Heart right ventricle (tissue), 16 donors: ENCODE measurements at regions not wholly inside any gene's neighbourhood (a gene's known extent, or its start where the extent isn't known, plus 50 kb on each side); places are given as distances from the start of the nearest gene placed in this dataset.

Experiments
- ATAC-seq, 8 donors: fragments of 200-7000 bp; cut with Tn5 transposase; one replicate each; pipeline ENCODE4 v1.9.1; 2020; ENCODE audit warnings: mild to moderate bottlenecking in 8 of 8, moderate library complexity in 8 of 8, moderate number of reproducible peaks in 1 of 8
- DNase-seq, 2 donors: peaks; one replicate each; pipeline ENCODE4 v3.0.0-alpha.2; 2020
- H3K27ac ChIP-seq, 10 donors: fragments of 200-600 bp; sonication (generic) in 2 of 10; one replicate each; pipeline versions ENCODE4 v1.5.0 to v1.8.0; 2020 to 2022; ENCODE audit warnings: mild to moderate bottlenecking in 3 of 10
- H3K27me3 ChIP-seq, 7 donors: fragments of 200-600 bp; one replicate each; pipeline ENCODE4 v1.8.0; 2021 to 2022; ENCODE audit warnings: mild to moderate bottlenecking in 2 of 7
- H3K36me3 ChIP-seq, 9 donors: fragments of 200-600 bp; sonication (generic) in 1 of 9; one replicate each; pipeline versions ENCODE4 v1.5.0 to v1.8.0; 2020 to 2022; ENCODE audit warnings: mild to moderate bottlenecking in 2 of 9
- H3K4me1 ChIP-seq, 9 donors: fragments of 200-600 bp; sonication (generic) in 1 of 9; one replicate each; pipeline versions ENCODE4 v1.5.0 to v1.8.0; 2020 to 2022; ENCODE audit warnings: mild to moderate bottlenecking in 4 of 9
- H3K4me3 ChIP-seq, 10 donors: fragments of 200-600 bp; sonication (generic) in 2 of 10; one replicate each; pipeline versions ENCODE4 v1.5.0 to v1.8.0; 2020 to 2022; ENCODE audit warnings: mild to moderate bottlenecking in 7 of 10, moderate library complexity in 2 of 10
- H3K9me3 ChIP-seq, 11 donors: fragments of 200-600 bp in 10 of 11; sonication (generic) in 2 of 11; one replicate each; pipeline versions ENCODE4 v1.5.0 to v1.8.0; 2013 to 2022; ENCODE audit warnings: mild to moderate bottlenecking in 2 of 11, control low read depth in 1 of 11, moderate library complexity in 1 of 11
- CTCF ChIP-seq, 9 donors: fragments of 200-600 bp; sonication (generic) in 2 of 9; IDR thresholded peaks; one replicate each; pipeline versions ENCODE4 v1.5.0 to v1.8.0; 2021 to 2022; ENCODE audit warnings: antibody characterized with exemption in 9 of 9, mild to moderate bottlenecking in 5 of 9, moderate library complexity in 1 of 9
- WGBS, 2 donors: extraction: QIAGEN DNeasy Blood & Tissue Kit; methylation state at CpG; one replicate each; pipeline ENCODE4 v1.1.7; 2013; ENCODE audit warnings: inconsistent platforms in 1 of 2; 5-methylcytosine and 5-hydroxymethylcytosine counted together
- intact Hi-C, 10 donors: fragments of 100-400 bp; cut with DNase I; formaldehyde crosslinking; loops; one replicate each; pipeline versions ENCODE4 v1.11.1 to v1.14.2; 2022
- donor health status: Arrhythmogenic right ventricular cardiomyopathy.
- donor health status: ischemic (EF 13 %, LVEDD 7.1; RV severe dilation, severe dysfunction).
- donor health status: healthy with polysubstance abuse.
- donor health status: DM: no; HTN: yes; CAD: no.
- donor health status: DM: no; HTN: no; CAD: no.
- donor health status: ischemic (EF 25% LVEDD 6.9; RV normal size, moderate dysfunction).
- donor health status: ischemic (EF 25% LVEDD 5.7; RV mildly dilated, moderate dysfunction).
- donor health status: healthy.
- donor health status: DM: yes; HTN: yes; CAD: no.
- donor health status: Ischemic cardiomyopathy.
- donor health status: ischemic (EF 35%, LVEDD 5.7; RV mildly dilated, moderate dysfunction).
- donor health status: nonischemic (EF 11% LVEDD 7.7; RV severe dilation, severe dysfunction).
- donor health status: DM: yes; HTN: yes; CAD: no.
- donor health status: PGD.
- donor health status: ischemic (EF 29% LVEDD 5.4; RV normal size, mild dysfunction).
- donor health status: nonischemic (EF 23%, LVEDD 6.1; RV moderate dilation, normal function).

GRCh38 chrX:98111684-98112083, 1228.0 kb downstream of the RPA4 start:
- H3K9me3 ChIP-seq = no peaks in the 10 kb centered on the region
- H3K27me3 ChIP-seq = no peaks in the 10 kb centered on the region
- no peak overlapping the region for H3K27ac ChIP-seq
- 35 to 71% methylated on average over 3 of the region's 3 CpGs for WGBS, 2 donors
- no peak overlapping the region for H3K4me3 ChIP-seq
- no peak for TF ChIP-seq CTCF (IDR thresholded peaks at IDR 0.05)
- intact Hi-C loops = no loop called here
- ATAC-seq = no peak
- no peak for DNase-seq
- H3K4me1 ChIP-seq = no peaks in the 10 kb centered on the region
- no peaks in the 10 kb centered on the region for H3K36me3 ChIP-seq

GRCh38 chrX:98114021-98114420, 1230.3 kb downstream of the RPA4 start:
- WGBS, 2 donors = 81% methylated on average over 2 of the region's 2 CpGs
- intact Hi-C loops = no loop called here
- ATAC-seq (no peak), DNase-seq (no peak)
- no peak overlapping the region for H3K27ac ChIP-seq
- H3K9me3 ChIP-seq = no peaks in the 10 kb centered on the region
- H3K27me3 ChIP-seq = no peaks in the 10 kb centered on the region
- H3K4me1 ChIP-seq = no peaks in the 10 kb centered on the region
- no peak overlapping the region for H3K4me3 ChIP-seq
- no peak for TF ChIP-seq CTCF (IDR thresholded peaks at IDR 0.05)
- H3K36me3 ChIP-seq = no peaks in the 10 kb centered on the region

GRCh38 chrX:98141466-98141865, 1257.8 kb downstream of the RPA4 start:
- Histone ChIP-seq H3K4me3 (no peak overlapping the region), H3K27ac (no peak overlapping the region), H3K27me3 (no peaks in the 10 kb centered on the region), H3K36me3 (no peaks in the 10 kb centered on the region), H3K4me1 (no peaks in the 10 kb centered on the region), H3K9me3 (peaks cover 0 to 6% (median 0%) of the 10 kb centered on the region in 11 donors)
- intact Hi-C loops = no loop called here
- TF ChIP-seq CTCF (IDR thresholded peaks at IDR 0.05) = no peak
- 80% methylated on average over 1 of the region's 1 CpG for WGBS, 2 donors
- DNase-seq (no peak), ATAC-seq (no peak)

- TF ChIP-seq CTCF (IDR thresholded peaks at IDR 0.05) = no peak
- intact Hi-C loops = no loop called here
- Histone ChIP-seq H3K27ac (no peak overlapping the region), H3K36me3 (no peaks in the 10 kb centered on the region), H3K27me3 (no peaks in the 10 kb centered on the region), H3K4me3 (no peak overlapping the region), H3K4me1 (no peaks in the 10 kb centered on the region), H3K9me3 (no peaks in the 10 kb centered on the region)
- DNase-seq (no peak), ATAC-seq (no peak)
- WGBS, 2 donors = 82 to 95% methylated on average over 1 of the region's 1 CpG
These were observed 1307.3 kb downstream of the RPA4 start for GRCh38 chrX:98191003-98191402.

- peaks cover 0 to 8% (median 0%) of the 10 kb centered on the region in 11 donors for H3K9me3 ChIP-seq
- no peaks in the 10 kb centered on the region for H3K27me3 ChIP-seq
- ATAC-seq (no peak), DNase-seq (no peak)
- WGBS, 2 donors = 75 to 79% methylated on average over 2 of the region's 2 CpGs
- TF ChIP-seq CTCF (IDR thresholded peaks at IDR 0.05) = no peak
- no peaks in the 10 kb centered on the region for H3K4me1 ChIP-seq
- H3K4me3 ChIP-seq = no peak overlapping the region
- intact Hi-C loops = no loop called here
- no peak overlapping the region for H3K27ac ChIP-seq
- no peaks in the 10 kb centered on the region for H3K36me3 ChIP-seq
These were observed 1310.3 kb downstream of the RPA4 start for GRCh38 chrX:98194036-98194435.
